Ovary (tissue), 7 donors: ENCODE measurements at regions not wholly inside any gene's neighbourhood (a gene's known extent, or its start where the extent isn't known, plus 50 kb on each side); places are given as distances from the start of the nearest gene placed in this dataset.

ENCODE experiments used
- DNase-seq, 5 donors: peaks; one replicate each; pipeline ENCODE4 v3.0.0-alpha.2; 2019 to 2020
- H3K27ac ChIP-seq, 2 donors: fragments of 200-600 bp; one replicate each; pipeline versions ENCODE4 v1.5.1 to v1.8.0; 2019 to 2022
- H3K27me3 ChIP-seq: fragments of 200-600 bp; one replicate; pipeline ENCODE4 v1.8.0; 2022
- H3K36me3 ChIP-seq: fragments of 200-600 bp; sonication (generic); one replicate; pipeline ENCODE4 v1.5.1; 2019
- H3K4me1 ChIP-seq: one replicate; pipeline ENCODE4 v1.8.1; 2013; ENCODE audit warnings: mild to moderate bottlenecking, moderate library complexity; ENCODE audit not compliant: insufficient read depth
- H3K4me3 ChIP-seq: fragments of 200-600 bp; sonication (generic); one replicate; pipeline ENCODE4 v1.5.1; 2017
- H3K9me3 ChIP-seq, 2 donors: fragments of 200-600 bp in 1 of 2; sonication (generic) in 1 of 2; one replicate each; pipeline versions ENCODE4 v1.5.1 to v1.8.1; 2013 to 2019; ENCODE audit warnings: mild to moderate bottlenecking in 1 of 2, moderate library complexity in 1 of 2
- EP300 ChIP-seq: sonication (generic); formaldehyde crosslinking; IDR thresholded peaks from one replicate; pipeline ENCODE4 v1.6.1; 2017; ENCODE audit warnings: antibody characterized with exemption
- POLR2A ChIP-seq: fragments of 450-650 bp; IDR thresholded peaks from one replicate; pipeline ENCODE4 v1.6.1; 2017; ENCODE audit warnings: antibody characterized with exemption, mild to moderate bottlenecking, moderate library complexity
- WGBS, 3 donors: extraction: QIAGEN DNeasy Blood & Tissue Kit in 1 of 3; methylation state at CpG; one replicate each; pipeline versions ENCODE4 v1.1.5 to v1.1.7; 2013 to 2017; 5-methylcytosine and 5-hydroxymethylcytosine counted together
- intact Hi-C, 4 donors: fragments of 100-400 bp; cut with DNase I; formaldehyde crosslinking; loops; one replicate each; pipeline versions ENCODE4 v1.11.0 to v1.15.1; 2022 to 2023
- TF ChIP-seq, protein P1 (sequence below), 3 donors: fragments of 450-650 bp in 2 of 3; fragments of 200-600 bp in 1 of 3; IDR thresholded peaks; one replicate each; pipeline versions ENCODE4 v1.5.1 to v1.8.0; 2016 to 2022; ENCODE audit warnings: antibody characterized with exemption in 3 of 3, mild to moderate bottlenecking in 1 of 3
- donor health status: DM: no; HTN: no; CAD: no; lungs with moderate emphysema.
- donor health status: DM: no; HTN: no; CAD: no.
- donor health status: Bipolar disorder and iron deficiency.
- donor health status: DM: no; HTN: no; CAD: no.
- donor health status: DM: yes; HTN: yes; CAD: no.

- Histone ChIP-seq H3K4me1 (no peaks in the 10 kb centered on the region), H3K4me3 (no peak overlapping the region), H3K27me3 (no peaks in the 10 kb centered on the region), H3K36me3 (no peaks in the 10 kb centered on the region), H3K9me3 (no peaks in the 10 kb centered on the region), H3K27ac (no peak overlapping the region)
- intact Hi-C loops = no loop called here
- no peak for DNase-seq
- TF ChIP-seq, protein P1, sequence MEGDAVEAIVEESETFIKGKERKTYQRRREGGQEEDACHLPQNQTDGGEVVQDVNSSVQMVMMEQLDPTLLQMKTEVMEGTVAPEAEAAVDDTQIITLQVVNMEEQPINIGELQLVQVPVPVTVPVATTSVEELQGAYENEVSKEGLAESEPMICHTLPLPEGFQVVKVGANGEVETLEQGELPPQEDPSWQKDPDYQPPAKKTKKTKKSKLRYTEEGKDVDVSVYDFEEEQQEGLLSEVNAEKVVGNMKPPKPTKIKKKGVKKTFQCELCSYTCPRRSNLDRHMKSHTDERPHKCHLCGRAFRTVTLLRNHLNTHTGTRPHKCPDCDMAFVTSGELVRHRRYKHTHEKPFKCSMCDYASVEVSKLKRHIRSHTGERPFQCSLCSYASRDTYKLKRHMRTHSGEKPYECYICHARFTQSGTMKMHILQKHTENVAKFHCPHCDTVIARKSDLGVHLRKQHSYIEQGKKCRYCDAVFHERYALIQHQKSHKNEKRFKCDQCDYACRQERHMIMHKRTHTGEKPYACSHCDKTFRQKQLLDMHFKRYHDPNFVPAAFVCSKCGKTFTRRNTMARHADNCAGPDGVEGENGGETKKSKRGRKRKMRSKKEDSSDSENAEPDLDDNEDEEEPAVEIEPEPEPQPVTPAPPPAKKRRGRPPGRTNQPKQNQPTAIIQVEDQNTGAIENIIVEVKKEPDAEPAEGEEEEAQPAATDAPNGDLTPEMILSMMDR (IDR thresholded peaks at IDR 0.05) = no peak
- TF ChIP-seq EP300 (no peak), POLR2A (no peak)
- 78 to 81% (median 80%) methylated on average over 7 of the region's 7 CpGs for whole genome bisulfite sequencing, 3 donors
Measured at GRCh38 chr6:67615796-67616195, 1019.3 kb upstream of the ADGRB3 start.

GRCh38 chr6:67608099-67608749 is 1026.9 kb upstream of the ADGRB3 start:
- no peaks in the 10 kb centered on the region for H3K36me3 ChIP-seq
- H3K27ac ChIP-seq = no peak overlapping the region
- no peaks in the 10 kb centered on the region for H3K9me3 ChIP-seq
- H3K4me1 ChIP-seq = no peaks in the 10 kb centered on the region
- H3K27me3 ChIP-seq = no peaks in the 10 kb centered on the region
- intact Hi-C loops = no loop called here
- no peak for DNase-seq
- TF ChIP-seq POLR2A (no peak), EP300 (no peak)
- TF ChIP-seq, protein P1 (IDR thresholded peaks at IDR 0.05) = no peak
- H3K4me3 ChIP-seq = no peak overlapping the region
- 57 to 85% (median 75%) methylated on average over 4 of the region's 4 CpGs for WGBS, 3 donors

- Histone ChIP-seq H3K9me3 (no peaks in the 10 kb centered on the region), H3K27ac (no peak overlapping the region), H3K4me3 (no peak overlapping the region), H3K36me3 (no peaks in the 10 kb centered on the region), H3K27me3 (no peaks in the 10 kb centered on the region), H3K4me1 (no peaks in the 10 kb centered on the region)
- no peak for DNase-seq
- intact Hi-C loops = no loop called here
- TF ChIP-seq POLR2A = no peak
- WGBS, 3 donors = 30 to 39% (median 36%) methylated on average over 5 of the region's 5 CpGs
Measured at GRCh38 chr6:67606906-67607828, 1027.9 kb upstream of the ADGRB3 start.

DNA sequence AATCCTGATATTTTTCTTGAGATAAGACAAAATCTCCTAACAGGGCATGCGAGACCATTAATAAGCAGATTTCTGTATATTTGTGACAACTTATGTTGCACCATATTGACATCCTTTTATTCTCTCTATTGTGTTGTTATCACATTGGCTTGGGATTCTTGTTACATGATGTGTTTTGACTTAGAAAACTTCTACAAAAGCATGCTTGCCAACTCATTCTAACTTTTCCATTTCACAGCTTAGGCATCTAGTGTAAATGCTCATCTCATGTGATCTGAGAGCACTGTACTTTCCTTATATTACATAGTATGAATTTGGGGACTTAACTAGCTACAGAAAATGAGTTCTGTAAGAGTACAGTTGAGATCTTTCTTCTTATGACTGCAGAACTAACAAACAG is 1040.7 kb upstream of the ADGRB3 start:
- TF ChIP-seq, protein P1 (IDR thresholded peaks at IDR 0.05) = no peak
- TF ChIP-seq EP300 = no peak
- no peak for TF ChIP-seq POLR2A
- WGBS, 3 donors = 85 to 93% (median 87%) methylated on average over 1 of the region's 1 CpG

DNA sequence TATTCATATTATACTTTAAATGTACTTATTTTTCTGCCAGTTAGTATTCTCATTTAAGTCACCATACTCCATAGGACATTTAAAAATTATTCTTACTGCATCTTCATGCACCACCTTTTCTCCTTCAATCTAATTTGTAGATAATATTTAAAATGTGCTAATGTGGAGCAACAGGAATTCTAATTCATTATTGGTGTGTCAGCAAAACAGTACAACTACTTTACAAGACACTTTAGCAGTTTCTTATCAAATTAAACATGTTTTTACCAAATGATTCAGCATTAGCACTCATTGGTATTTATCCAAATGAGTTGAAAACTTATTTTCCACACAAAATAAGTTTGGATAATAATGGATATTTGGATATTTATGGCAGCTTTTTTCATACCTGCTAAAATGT is 1041.8 kb upstream of the ADGRB3 start:
- Histone ChIP-seq H3K9me3 (no peaks in the 10 kb centered on the region), H3K36me3 (no peaks in the 10 kb centered on the region), H3K4me3 (no peak overlapping the region), H3K27me3 (no peaks in the 10 kb centered on the region), H3K27ac (no peak overlapping the region), H3K4me1 (no peaks in the 10 kb centered on the region)
- TF ChIP-seq EP300 = no peak
- TF ChIP-seq, protein P1 (IDR thresholded peaks at IDR 0.05) = no peak
- no peak for TF ChIP-seq POLR2A
- no peak for DNase-seq
- intact Hi-C loops = no loop called here

More for the DNA sequence above, 1040.7 kb upstream of the ADGRB3 start:
- Histone ChIP-seq H3K9me3 (no peaks in the 10 kb centered on the region), H3K27me3 (no peaks in the 10 kb centered on the region), H3K27ac (no peak overlapping the region), H3K4me1 (no peaks in the 10 kb centered on the region), H3K36me3 (no peaks in the 10 kb centered on the region), H3K4me3 (no peak overlapping the region)
- intact Hi-C loops = no loop called here
- DNase-seq = no peak
